Esophagus muscularis mucosa (tissue), 4 donors: ENCODE measurements at regions not wholly inside any gene's neighbourhood (a gene's known extent, or its start where the extent isn't known, plus 50 kb on each side); places are given as distances from the start of the nearest gene placed in this dataset.

Experiments used
- DNase-seq: peaks from one replicate; pipeline ENCODE4 v3.0.0-alpha.2; 2017; ENCODE audit errors: extremely low spot score
- H3K27ac ChIP-seq, 4 donors: fragments of 200-600 bp; sonication (generic); replicated peaks in 1 of 4; 1 replicate in 3 of 4; 2 replicates in 1 of 4; pipeline ENCODE4 v1.5.1; 2016 to 2019; ENCODE audit warnings: mild to moderate bottlenecking in 1 of 4
- H3K27me3 ChIP-seq, 4 donors: fragments of 200-600 bp; sonication (generic); one replicate each; pipeline versions ENCODE4 v1.5.1 to v1.6.0; 2016 to 2019
- H3K36me3 ChIP-seq, 4 donors: fragments of 200-600 bp; sonication (generic); one replicate each; pipeline ENCODE4 v1.5.1; 2016 to 2019
- H3K4me1 ChIP-seq, 4 donors: fragments of 200-600 bp; sonication (generic); one replicate each; pipeline ENCODE4 v1.5.1; 2016 to 2019
- H3K4me3 ChIP-seq, 4 donors: fragments of 200-600 bp; sonication (generic); 1 replicate in 2 of 4; 2 replicates in 2 of 4; pipeline ENCODE4 v1.5.1; 2016 to 2019; ENCODE audit warnings: mild to moderate bottlenecking in 4 of 4, moderate library complexity in 1 of 4
- H3K9me3 ChIP-seq, 4 donors: fragments of 200-600 bp; sonication (generic); 1 replicate in 3 of 4; 2 replicates in 1 of 4; pipeline ENCODE4 v1.5.1; 2016 to 2019
- EP300 ChIP-seq: sonication (generic); formaldehyde crosslinking; IDR thresholded peaks from one replicate; pipeline ENCODE4 v1.6.1; 2017; ENCODE audit warnings: antibody characterized with exemption
- POLR2A ChIP-seq: fragments of 450-650 bp; IDR thresholded peaks from one replicate; pipeline ENCODE4 v1.6.1; 2017; ENCODE audit warnings: antibody characterized with exemption, moderate library complexity, mild to moderate bottlenecking, low read depth
- POLR2AphosphoS5 ChIP-seq, 2 donors: sonication (generic); formaldehyde crosslinking; IDR thresholded peaks; one replicate each; pipeline ENCODE4 v1.6.1; 2017; ENCODE audit warnings: antibody characterized with exemption in 2 of 2
- WGBS: methylation state at CpG from one replicate; pipeline ENCODE4 v1.1.5; 2018; 5-methylcytosine and 5-hydroxymethylcytosine counted together
- intact Hi-C: fragments of 100-400 bp; cut with DNase I; formaldehyde crosslinking; loops from one replicate; pipeline ENCODE4 v1.15.1; 2023
- TF ChIP-seq, protein P1 (sequence below), 3 experiments: fragments of 200-600 bp in 2 of 3; fragments of 450-650 bp in 1 of 3; sonication (generic) in 2 of 3; IDR thresholded peaks; one replicate each; pipeline ENCODE4 v1.5.1; 2017 to 2019; ENCODE audit warnings: antibody characterized with exemption in 3 of 3, mild to moderate bottlenecking in 2 of 3, moderate library complexity in 1 of 3

DNA sequence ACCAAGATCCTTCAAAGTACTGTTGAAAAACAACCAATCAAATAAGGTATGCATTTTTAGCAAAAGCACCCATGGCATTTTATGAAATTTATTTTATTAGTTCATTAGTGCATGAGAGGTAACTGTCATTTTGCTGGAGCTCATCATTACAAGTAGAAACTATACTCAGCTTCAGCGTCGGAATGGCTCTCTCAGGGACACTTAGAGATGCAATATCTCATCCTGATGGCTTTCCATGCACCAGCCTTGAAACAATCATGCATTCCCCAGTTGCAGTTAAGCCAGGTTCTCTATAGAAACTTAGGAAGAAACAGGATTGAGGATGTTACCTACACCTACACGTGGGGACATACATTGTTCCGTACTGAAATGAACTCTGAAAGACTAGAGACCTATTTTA lies 219.5 kb downstream of the GALR1 start:
- Histone ChIP-seq H3K4me1 (no peaks in the 10 kb centered on the region), H3K36me3 (no peaks in the 10 kb centered on the region), H3K4me3 (no peak overlapping the region), H3K27me3 (peaks cover 0 to 8% (median 0%) of the 10 kb centered on the region in 4 donors), H3K27ac (no peak overlapping the region), H3K9me3 (no peaks in the 10 kb centered on the region)
- TF ChIP-seq EP300 (no peak), POLR2AphosphoS5 (IDR thresholded peaks at IDR 0.05) (no peak), POLR2A (no peak)
- TF ChIP-seq, protein P1, sequence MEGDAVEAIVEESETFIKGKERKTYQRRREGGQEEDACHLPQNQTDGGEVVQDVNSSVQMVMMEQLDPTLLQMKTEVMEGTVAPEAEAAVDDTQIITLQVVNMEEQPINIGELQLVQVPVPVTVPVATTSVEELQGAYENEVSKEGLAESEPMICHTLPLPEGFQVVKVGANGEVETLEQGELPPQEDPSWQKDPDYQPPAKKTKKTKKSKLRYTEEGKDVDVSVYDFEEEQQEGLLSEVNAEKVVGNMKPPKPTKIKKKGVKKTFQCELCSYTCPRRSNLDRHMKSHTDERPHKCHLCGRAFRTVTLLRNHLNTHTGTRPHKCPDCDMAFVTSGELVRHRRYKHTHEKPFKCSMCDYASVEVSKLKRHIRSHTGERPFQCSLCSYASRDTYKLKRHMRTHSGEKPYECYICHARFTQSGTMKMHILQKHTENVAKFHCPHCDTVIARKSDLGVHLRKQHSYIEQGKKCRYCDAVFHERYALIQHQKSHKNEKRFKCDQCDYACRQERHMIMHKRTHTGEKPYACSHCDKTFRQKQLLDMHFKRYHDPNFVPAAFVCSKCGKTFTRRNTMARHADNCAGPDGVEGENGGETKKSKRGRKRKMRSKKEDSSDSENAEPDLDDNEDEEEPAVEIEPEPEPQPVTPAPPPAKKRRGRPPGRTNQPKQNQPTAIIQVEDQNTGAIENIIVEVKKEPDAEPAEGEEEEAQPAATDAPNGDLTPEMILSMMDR (IDR thresholded peaks at IDR 0.05), result no peak
- DNase-seq, result no peak
- WGBS, result 88% methylated on average over 4 of the region's 4 CpGs
- intact Hi-C loops, result no loop called here

DNA sequence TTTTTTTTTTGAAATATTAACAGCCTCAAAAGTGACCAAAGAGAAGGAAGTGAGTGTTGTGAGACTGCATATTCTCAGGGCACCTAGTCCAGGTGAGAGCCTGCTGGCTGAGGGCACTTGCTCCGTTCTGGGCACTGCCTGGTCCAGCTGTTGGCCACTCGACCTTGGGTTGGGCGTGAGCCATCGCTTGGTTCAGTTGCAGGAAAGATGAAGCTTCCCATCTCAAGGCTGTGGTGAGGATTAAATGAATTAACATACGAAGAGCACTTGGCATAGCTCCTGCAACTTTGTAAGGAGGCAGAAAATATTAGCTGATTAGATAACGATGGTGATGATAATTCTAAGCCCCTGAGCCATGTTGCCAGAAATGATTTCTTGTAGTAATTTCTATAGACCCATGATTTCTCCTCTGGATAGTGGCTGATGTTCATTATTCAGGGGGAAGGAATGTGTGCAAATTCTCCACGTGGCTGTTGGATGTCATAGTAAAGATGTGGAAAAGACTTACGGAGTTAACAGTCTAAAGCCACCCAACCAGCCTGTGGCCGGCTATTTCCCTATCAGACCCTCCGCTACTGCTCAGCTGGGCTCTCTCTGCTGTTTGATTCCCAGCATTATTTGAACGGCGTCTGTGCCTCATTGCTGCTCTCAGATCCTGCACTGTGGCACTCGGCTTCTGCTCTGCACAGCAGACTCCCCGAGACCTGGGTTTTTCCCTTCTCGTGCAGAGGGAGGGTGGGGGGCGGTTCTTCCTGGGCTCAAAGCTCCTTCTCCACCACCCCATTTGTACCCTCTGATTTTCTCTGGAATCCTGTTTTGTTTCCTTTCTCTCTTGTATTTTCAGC lies 221.1 kb downstream of the GALR1 start:
- H3K4me1 ChIP-seq, result no peaks in the 10 kb centered on the region
- no peak overlapping the region for H3K4me3 ChIP-seq
- WGBS, result 72% methylated on average over 16 of the region's 16 CpGs
- peaks cover 0 to 8% (median 0%) of the 10 kb centered on the region in 4 donors for H3K27me3 ChIP-seq
- intact Hi-C loops, result no loop called here
- no peak overlapping the region for H3K27ac ChIP-seq
- no peaks in the 10 kb centered on the region for H3K36me3 ChIP-seq
- DNase-seq, result no peak
- H3K9me3 ChIP-seq, result no peaks in the 10 kb centered on the region
- TF ChIP-seq POLR2A, result no peak
- TF ChIP-seq EP300, result no peak
- TF ChIP-seq, protein P1 (IDR thresholded peaks at IDR 0.05), result no peak
- TF ChIP-seq POLR2AphosphoS5 (IDR thresholded peaks at IDR 0.05), result no peak

DNA sequence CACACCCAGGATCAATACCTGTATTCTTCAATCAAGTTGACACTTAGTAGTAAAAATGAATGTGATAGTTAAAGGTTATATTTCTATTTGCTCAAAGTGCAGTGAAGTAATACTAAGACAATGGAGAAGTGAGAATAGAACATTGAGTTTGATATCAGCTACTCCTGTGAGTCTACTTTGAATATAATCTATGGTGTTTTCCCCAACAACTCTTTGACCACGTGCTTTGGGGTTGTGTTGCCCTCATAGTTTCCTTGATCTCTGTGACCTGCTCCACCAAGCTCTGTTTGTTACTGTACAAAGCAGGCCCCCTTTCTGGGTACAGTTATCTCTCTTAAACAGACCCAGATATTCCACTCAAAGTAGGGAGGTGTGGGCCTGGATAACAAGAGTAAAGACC lies 222.9 kb downstream of the GALR1 start:
- Histone ChIP-seq H3K36me3 (no peaks in the 10 kb centered on the region), H3K27ac (no peak overlapping the region), H3K9me3 (no peaks in the 10 kb centered on the region), H3K4me1 (no peaks in the 10 kb centered on the region), H3K4me3 (no peak overlapping the region), H3K27me3 (peaks cover 0 to 8% (median 0%) of the 10 kb centered on the region in 4 donors)
- WGBS, result 80% methylated on average over 1 of the region's 1 CpG
- intact Hi-C loops, result no loop called here
- TF ChIP-seq POLR2AphosphoS5 (IDR thresholded peaks at IDR 0.05) (no peak), EP300 (no peak), POLR2A (no peak)
- TF ChIP-seq, protein P1 (IDR thresholded peaks at IDR 0.05), result no peak
- DNase-seq, result no peak

DNA sequence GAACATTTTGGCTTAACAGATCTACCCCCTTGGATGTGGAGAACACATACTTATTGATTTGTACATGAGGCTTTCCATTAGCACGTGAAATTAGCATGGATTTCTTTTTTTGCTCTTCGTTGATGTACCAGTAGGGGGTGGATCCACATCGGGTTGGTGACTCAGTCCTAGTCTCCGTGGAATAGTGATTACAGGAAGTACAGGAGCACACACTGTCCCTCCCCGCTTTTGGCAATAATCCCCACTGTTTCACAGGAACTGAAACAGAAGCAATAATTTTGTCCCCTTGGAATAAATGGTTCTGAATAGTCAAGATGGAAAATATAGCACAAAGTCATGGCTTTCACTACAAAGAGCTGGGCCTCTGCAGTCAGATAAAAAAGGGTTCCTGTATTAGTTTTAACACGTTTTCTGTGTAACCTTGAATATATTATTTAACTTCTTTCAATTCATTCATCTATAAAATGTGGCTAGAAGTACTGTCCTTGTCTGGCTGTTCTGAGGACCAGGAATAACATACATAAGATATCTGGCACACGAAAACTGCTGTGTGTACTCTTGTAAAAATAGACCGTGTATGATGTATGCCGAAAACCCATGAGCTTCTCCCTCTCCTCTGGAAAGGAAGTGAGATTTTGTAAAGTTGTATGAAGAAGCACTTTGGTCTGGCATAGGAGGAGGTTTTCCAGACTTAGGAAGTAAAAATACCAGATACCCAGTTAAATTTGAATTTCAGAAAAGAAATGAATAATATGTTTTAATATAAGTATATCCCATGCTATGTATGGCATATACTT lies 229.2 kb downstream of the GALR1 start:
- Histone ChIP-seq H3K4me1 (peaks cover 3 to 6% (median 5%) of the 10 kb centered on the region in 4 donors), H3K27me3 (peaks cover 0 to 4% (median 0%) of the 10 kb centered on the region in 4 donors), H3K27ac (peak overlapping the region; percentile 2 to 37 (median 8)), H3K9me3 (no peaks in the 10 kb centered on the region), H3K4me3 (no peak overlapping the region), H3K36me3 (no peaks in the 10 kb centered on the region)
- DNase-seq, result no peak
- intact Hi-C loops, result no loop called here
- TF ChIP-seq EP300, result peak; percentile 31
- TF ChIP-seq POLR2AphosphoS5 (IDR thresholded peaks at IDR 0.05), result peak in 1 of 2 donors; percentile 55
- TF ChIP-seq, protein P1 (IDR thresholded peaks at IDR 0.05), result peak in 1 of 3 experiments; percentile 24
- TF ChIP-seq POLR2A, result no peak
- 40% methylated on average over 9 of the region's 9 CpGs for WGBS
